Lower lobe of right lung (tissue), 2 donors: ENCODE measurements at regions not wholly inside any gene's neighbourhood (a gene's known extent, or its start where the extent isn't known, plus 50 kb on each side); places are given as distances from the start of the nearest gene placed in this dataset.
A peak's percentile ranks its signal among the peaks of the same experiment; 100 is the strongest.
"Not testable (repeated sequence)": the region's sequence is repeated elsewhere in the genome, so short reads cannot be mapped to it uniquely, and the experiment has no call there.

Source experiments
- ATAC-seq, 2 donors: fragments of 200-7000 bp; cut with Tn5 transposase; one replicate each; pipeline ENCODE4 v1.9.1; 2020 to 2022; ENCODE audit warnings: mild to moderate bottlenecking in 2 of 2, moderate library complexity in 2 of 2
- DNase-seq: peaks from one replicate; pipeline ENCODE4 v3.0.0-alpha.2; 2020
- H3K27ac ChIP-seq: fragments of 200-600 bp; one replicate; pipeline ENCODE4 v1.8.0; 2022
- H3K27me3 ChIP-seq: fragments of 200-600 bp; one replicate; pipeline ENCODE4 v1.8.0; 2022; ENCODE audit warnings: low read depth
- H3K36me3 ChIP-seq: fragments of 200-600 bp; one replicate; pipeline ENCODE4 v1.8.0; 2022; ENCODE audit warnings: mild to moderate bottlenecking
- H3K4me1 ChIP-seq: fragments of 200-600 bp; one replicate; pipeline ENCODE4 v1.8.0; 2022
- H3K4me3 ChIP-seq: fragments of 200-600 bp; one replicate; pipeline ENCODE4 v1.8.0; 2022; ENCODE audit warnings: mild to moderate bottlenecking
- H3K9me3 ChIP-seq: fragments of 200-600 bp; one replicate; pipeline ENCODE4 v1.8.0; 2022
- intact Hi-C: fragments of 100-400 bp; cut with DNase I; formaldehyde crosslinking; loops from one replicate; pipeline ENCODE4 v1.11.0; 2022
- TF ChIP-seq, protein P1 (sequence below): fragments of 200-600 bp; IDR thresholded peaks from one replicate; pipeline ENCODE4 v1.8.0; 2022; ENCODE audit warnings: antibody characterized with exemption, mild to moderate bottlenecking
- donor health status: DM: no; HTN: yes; CAD: no; lungs with severe emphysema.

DNA sequence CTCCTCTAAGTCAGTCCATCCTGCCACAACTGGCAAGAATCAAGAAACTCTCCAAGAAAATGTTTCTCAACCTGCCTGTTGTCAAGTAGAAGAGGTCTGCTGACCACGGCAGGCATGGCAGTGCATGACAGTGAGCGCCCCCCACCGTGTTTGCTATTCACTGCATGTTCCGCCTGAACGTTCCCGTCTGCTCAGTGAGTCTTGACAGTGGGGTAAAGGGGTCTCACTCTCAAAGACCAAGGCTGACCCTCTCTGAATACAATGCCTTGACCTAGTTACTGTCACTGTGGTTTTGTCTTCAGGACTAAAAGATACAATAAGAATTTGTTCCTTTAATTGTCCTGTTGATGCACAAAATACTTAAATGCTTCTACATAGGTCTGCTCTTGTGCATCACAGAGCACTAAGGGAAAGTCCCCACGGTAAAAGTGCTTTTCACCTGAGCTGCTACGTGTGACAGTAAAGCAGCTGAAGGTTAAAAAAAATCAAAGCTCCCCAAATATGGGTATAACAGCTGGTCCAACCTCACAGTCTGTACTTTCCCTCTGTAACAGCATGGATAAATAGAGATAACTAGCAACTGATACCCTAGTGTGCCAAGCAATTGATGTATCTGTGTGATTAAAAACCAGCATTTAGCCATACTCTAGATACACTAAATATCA, 555.8 kb upstream of the ZNF337 start:
- H3K36me3 ChIP-seq, H3K27me3 ChIP-seq, H3K9me3 ChIP-seq, H3K27ac ChIP-seq, H3K4me1 ChIP-seq, intact Hi-C loops, H3K4me3 ChIP-seq, ATAC-seq, DNase-seq: not testable (repeated sequence)

DNA sequence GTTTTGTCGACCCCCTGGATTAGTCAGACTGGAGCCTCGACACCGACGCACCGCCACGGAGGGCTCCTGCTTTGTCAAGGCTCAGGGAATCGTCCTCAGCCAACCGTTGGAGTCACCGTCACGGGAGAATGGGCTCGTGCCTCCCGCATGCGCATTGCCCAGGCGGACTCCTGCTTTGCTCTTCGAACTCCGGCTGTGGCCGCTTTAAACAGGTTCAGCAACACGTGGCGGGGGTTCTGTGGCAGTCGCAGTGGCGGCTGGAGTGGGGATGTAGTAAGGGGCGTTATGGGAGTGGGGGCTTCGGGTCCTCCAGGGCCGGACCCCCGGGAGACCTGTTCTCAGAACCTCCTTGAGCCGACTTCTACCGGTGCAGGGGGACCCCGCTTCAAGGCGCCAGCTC, 554.7 kb upstream of the ZNF337 start:
- H3K9me3 ChIP-seq, DNase-seq, H3K27me3 ChIP-seq, H3K4me3 ChIP-seq, H3K4me1 ChIP-seq, H3K36me3 ChIP-seq, ATAC-seq, intact Hi-C loops, H3K27ac ChIP-seq: not testable (repeated sequence)

DNA sequence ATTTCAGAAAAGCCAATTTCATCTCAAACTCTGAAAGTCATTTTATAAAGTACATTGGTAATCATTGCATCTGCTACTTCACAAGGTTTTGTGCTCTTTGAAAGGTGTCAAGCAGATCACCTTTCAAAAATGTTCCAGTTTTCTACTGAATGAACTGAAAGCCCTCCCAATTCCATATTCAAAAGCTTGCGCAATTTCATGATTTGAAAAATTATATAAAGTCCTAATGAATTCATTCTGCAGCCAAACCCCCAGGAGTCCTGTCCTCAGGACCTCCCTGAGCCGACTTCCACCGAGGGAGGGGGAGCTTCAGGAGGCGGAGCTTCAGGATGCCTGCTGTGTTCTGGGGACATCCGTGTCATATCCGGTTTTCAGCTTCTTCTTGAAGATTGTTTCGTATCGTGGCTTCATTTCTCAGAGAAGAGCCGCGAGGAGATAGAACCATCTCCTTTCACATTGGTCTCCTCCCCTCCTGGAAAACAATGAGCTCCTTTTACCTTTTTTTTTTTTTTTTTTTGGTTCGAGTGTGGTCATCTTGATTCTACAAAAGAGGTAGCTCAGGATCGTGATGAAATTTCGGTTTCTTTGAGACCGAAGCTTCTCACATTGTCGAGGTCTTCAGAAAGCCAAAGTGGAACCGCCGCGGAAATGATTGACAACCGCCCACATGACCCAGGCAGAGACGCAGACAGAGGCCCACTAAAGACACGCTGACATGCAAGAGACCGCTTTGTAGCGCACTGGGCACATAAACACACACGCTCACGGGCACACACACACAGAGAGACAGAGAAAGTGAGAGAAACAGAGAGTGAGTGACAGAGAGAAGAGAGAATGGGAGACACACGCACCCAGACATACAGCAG, 553.8 kb upstream of the ZNF337 start:
- H3K27me3 ChIP-seq, H3K4me3 ChIP-seq, H3K4me1 ChIP-seq, H3K9me3 ChIP-seq, ATAC-seq, H3K36me3 ChIP-seq, DNase-seq, intact Hi-C loops, H3K27ac ChIP-seq: not testable (repeated sequence)

DNA sequence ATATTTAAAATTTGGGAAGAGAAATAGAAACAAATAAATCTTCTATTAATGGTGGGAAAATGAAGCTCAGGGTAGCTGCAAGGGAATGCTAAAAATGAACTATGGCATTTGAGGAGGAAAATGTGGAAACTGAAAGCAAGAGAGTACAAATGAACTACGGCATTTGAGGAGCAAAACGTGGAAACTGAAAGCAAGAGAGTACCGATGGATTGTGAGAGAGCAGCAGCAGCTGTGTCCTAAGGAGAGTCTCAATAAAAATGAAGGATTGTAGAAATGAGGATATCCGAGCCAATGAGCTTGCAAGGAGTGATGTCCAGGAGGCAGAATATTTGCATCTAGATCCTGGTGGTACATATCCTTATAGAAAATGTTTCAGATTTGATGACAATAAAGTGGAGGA, 547.1 kb upstream of the ZNF337 start:
- intact Hi-C loops = no loop called here
- TF ChIP-seq, protein P1, sequence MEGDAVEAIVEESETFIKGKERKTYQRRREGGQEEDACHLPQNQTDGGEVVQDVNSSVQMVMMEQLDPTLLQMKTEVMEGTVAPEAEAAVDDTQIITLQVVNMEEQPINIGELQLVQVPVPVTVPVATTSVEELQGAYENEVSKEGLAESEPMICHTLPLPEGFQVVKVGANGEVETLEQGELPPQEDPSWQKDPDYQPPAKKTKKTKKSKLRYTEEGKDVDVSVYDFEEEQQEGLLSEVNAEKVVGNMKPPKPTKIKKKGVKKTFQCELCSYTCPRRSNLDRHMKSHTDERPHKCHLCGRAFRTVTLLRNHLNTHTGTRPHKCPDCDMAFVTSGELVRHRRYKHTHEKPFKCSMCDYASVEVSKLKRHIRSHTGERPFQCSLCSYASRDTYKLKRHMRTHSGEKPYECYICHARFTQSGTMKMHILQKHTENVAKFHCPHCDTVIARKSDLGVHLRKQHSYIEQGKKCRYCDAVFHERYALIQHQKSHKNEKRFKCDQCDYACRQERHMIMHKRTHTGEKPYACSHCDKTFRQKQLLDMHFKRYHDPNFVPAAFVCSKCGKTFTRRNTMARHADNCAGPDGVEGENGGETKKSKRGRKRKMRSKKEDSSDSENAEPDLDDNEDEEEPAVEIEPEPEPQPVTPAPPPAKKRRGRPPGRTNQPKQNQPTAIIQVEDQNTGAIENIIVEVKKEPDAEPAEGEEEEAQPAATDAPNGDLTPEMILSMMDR = no peak
- ATAC-seq (no peak), DNase-seq (no peak)
- no peaks in the 10 kb centered on the region for H3K4me1 ChIP-seq
- no peaks in the 10 kb centered on the region for H3K9me3 ChIP-seq
- H3K27me3 ChIP-seq = no peaks in the 10 kb centered on the region
- no peaks in the 10 kb centered on the region for H3K36me3 ChIP-seq
- H3K27ac ChIP-seq = no peak overlapping the region
- no peak overlapping the region for H3K4me3 ChIP-seq

DNA sequence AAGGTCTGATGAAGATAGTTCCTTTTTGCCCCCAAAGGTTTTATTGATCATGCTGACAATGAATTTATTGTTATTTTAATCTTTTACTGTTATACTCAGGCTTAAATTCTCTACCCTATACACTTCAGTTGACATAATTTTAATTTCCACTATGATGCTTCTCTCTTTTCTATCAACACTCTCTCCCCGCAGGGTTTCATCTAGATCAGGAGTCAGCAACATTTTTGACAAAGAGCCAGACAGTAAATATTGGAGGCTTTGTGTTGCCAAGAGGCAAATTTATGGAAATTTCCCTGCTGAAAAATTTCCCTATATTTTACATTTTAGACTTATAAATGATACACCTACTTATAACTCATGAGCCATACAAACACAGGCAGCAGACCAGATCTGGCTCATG, 524.0 kb upstream of the ZNF337 start:
- H3K4me3 ChIP-seq, H3K27me3 ChIP-seq, DNase-seq, ATAC-seq, H3K36me3 ChIP-seq, H3K27ac ChIP-seq, H3K4me1 ChIP-seq, H3K9me3 ChIP-seq, intact Hi-C loops: not testable (repeated sequence)

DNA sequence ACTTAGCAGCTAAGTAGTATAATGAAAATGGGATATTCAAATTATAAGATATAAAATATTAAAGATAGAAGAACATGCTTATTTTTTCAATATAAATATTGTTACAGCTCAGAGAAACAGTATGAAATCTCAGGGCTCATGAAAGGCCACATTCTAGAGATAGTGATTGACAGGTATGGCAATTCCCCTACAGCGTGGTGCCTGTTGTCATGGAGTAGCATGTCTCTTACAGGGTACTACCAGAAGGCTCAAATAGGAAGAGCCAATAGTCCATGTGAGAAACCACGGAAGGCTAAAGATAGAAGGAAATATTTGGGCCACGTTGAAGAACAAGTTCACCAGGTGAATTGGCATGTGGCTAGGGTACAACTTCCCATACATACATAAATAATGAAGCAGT, 522.9 kb upstream of the ZNF337 start:
- H3K27ac ChIP-seq, intact Hi-C loops, H3K36me3 ChIP-seq, H3K4me3 ChIP-seq, DNase-seq, H3K9me3 ChIP-seq, H3K4me1 ChIP-seq, H3K27me3 ChIP-seq: not testable (repeated sequence)
- ATAC-seq = peak in 1 of 2 donors; percentile 68

DNA sequence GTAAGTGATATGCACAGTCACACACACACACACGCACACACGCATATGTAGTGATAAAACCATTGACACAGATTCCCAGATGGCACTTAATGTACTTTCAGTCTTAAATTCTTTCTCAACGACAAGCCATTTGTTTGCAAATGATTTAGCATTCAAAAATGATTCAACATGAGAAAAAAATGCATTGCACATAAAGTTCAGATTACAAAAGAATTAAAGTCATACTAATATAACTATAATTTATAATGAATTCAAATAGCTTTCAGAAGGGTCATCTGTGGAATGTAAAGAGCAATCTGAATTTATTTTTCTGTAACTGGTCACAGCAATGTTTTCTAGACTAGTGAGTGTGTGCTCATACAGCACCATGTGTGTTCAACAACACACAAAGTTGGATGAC, 521.6 kb upstream of the ZNF337 start:
- no peak overlapping the region for H3K27ac ChIP-seq
- TF ChIP-seq, protein P1 = no peak

DNA sequence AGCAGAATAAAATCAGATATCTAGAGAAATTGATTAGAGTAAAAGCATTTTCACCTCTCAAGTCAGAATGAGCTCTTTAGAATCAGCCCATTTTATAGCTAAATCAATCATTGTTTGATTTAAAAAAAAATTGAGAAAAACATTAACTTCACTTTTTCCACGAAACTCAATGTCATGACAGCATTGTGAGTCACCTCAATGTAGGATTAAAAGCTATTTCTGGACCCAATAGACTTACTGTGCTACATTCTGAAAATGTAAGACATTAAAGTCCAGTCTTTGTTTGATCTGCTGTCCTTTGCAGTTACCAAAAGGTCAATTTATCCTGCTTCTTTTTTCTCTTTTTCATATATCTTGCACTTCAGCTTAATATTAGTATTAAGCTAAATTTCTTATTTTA, 519.4 kb upstream of the ZNF337 start:
- Histone ChIP-seq H3K27me3 (no peaks in the 10 kb centered on the region), H3K36me3 (no peaks in the 10 kb centered on the region), H3K4me3 (no peak overlapping the region), H3K9me3 (no peaks in the 10 kb centered on the region), H3K4me1 (no peaks in the 10 kb centered on the region), H3K27ac (no peak overlapping the region)
- ATAC-seq (no peak), DNase-seq (no peak)
- intact Hi-C loops = no loop called here
- TF ChIP-seq, protein P1 = no peak

More for the DNA sequence above, 521.6 kb upstream of the ZNF337 start:
- DNase-seq (no peak), ATAC-seq (no peak)
- Histone ChIP-seq H3K9me3 (no peaks in the 10 kb centered on the region), H3K27me3 (no peaks in the 10 kb centered on the region), H3K4me1 (no peaks in the 10 kb centered on the region), H3K36me3 (no peaks in the 10 kb centered on the region), H3K4me3 (no peak overlapping the region)
- intact Hi-C loops = no loop called here
